GM12872 (cell line): ENCODE measurements at regions not wholly inside any gene's neighbourhood (a gene's known extent, or its start where the extent isn't known, plus 50 kb on each side); places are given as distances from the start of the nearest gene placed in this dataset.

Source experiments
- CTCF ChIP-seq: IDR thresholded peaks from 3 replicates; pipeline ENCODE4 v1.5.1; 2011; ENCODE audit warnings: low read depth, mild to moderate bottlenecking, low read length, moderate library complexity; ENCODE audit not compliant: insufficient read depth

- TF ChIP-seq CTCF, result no peak
Observed at GRCh38 chr16:52629296-52629695, 82.4 kb upstream of the TOX3 start.

- no peak for TF ChIP-seq CTCF
Observed at GRCh38 chr16:52624891-52625290, 77.9 kb upstream of the TOX3 start.

- no peak for TF ChIP-seq CTCF
Observed at GRCh38 chr16:52621651-52622050, 74.7 kb upstream of the TOX3 start.

GRCh38 chr16:52618753-52619497 lies 72.0 kb upstream of the TOX3 start:
- TF ChIP-seq CTCF, result no peak

- no peak for TF ChIP-seq CTCF
Observed at GRCh38 chr16:52617591-52617990, 70.6 kb upstream of the TOX3 start.

- TF ChIP-seq CTCF, result no peak
Observed at GRCh38 chr16:52613508-52613907, 66.6 kb upstream of the TOX3 start.

GRCh38 chr16:52611817-52612673 lies 65.1 kb upstream of the TOX3 start:
- no peak for TF ChIP-seq CTCF
